GM13976 (cell line): ENCODE measurements at regions not wholly inside any gene's neighbourhood (a gene's known extent, or its start where the extent isn't known, plus 50 kb on each side); places are given as distances from the start of the nearest gene placed in this dataset.

Experiments used
- DNase-seq: peaks from one replicate; pipeline ENCODE4 v3.0.0; 2012; ENCODE audit warnings: low spot score
- in situ Hi-C: fragments of 300-500 bp; cut with MboI; formaldehyde crosslinking; loops from one replicate; pipeline ENCODE4 v1.12.0; 2022; ENCODE audit warnings: low sequenced_read_pairs, mixed read lengths, inconsistent platforms; ENCODE audit not compliant: unreplicated experiment
- TF ChIP-seq, protein P1 (sequence below): IDR thresholded peaks from 2 replicates; pipeline ENCODE4 v1.5.1; 2012; ENCODE audit warnings: borderline replicate concordance, mild to moderate bottlenecking; ENCODE audit not compliant: insufficient read depth; ENCODE audit errors: extremely low read depth, missing control alignments, control extremely low read depth

DNA sequence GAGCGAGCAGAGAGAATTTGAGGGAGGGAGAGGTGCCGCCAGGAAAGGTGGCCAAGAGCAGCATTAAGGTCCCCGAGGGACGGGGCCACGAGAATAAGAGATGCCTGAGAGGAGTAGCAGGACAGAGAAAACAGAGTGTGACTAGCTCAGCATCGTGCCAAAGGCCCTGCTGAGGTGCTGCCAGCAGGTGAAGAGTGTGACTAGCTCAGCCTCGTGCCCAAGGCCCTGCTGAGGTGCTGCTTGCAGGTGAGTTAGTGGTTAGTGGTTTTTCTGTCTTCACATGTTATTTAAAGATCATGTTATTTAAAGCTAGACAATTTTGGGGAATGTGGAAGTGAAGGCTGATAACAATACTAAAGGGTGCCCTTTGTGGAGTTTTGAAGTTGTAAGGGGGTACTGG is 464.5 kb upstream of the FAT1 start:
- in situ Hi-C loops, result no loop called here
- DNase-seq, result no peak
- TF ChIP-seq, protein P1, sequence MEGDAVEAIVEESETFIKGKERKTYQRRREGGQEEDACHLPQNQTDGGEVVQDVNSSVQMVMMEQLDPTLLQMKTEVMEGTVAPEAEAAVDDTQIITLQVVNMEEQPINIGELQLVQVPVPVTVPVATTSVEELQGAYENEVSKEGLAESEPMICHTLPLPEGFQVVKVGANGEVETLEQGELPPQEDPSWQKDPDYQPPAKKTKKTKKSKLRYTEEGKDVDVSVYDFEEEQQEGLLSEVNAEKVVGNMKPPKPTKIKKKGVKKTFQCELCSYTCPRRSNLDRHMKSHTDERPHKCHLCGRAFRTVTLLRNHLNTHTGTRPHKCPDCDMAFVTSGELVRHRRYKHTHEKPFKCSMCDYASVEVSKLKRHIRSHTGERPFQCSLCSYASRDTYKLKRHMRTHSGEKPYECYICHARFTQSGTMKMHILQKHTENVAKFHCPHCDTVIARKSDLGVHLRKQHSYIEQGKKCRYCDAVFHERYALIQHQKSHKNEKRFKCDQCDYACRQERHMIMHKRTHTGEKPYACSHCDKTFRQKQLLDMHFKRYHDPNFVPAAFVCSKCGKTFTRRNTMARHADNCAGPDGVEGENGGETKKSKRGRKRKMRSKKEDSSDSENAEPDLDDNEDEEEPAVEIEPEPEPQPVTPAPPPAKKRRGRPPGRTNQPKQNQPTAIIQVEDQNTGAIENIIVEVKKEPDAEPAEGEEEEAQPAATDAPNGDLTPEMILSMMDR, result no peak

DNA sequence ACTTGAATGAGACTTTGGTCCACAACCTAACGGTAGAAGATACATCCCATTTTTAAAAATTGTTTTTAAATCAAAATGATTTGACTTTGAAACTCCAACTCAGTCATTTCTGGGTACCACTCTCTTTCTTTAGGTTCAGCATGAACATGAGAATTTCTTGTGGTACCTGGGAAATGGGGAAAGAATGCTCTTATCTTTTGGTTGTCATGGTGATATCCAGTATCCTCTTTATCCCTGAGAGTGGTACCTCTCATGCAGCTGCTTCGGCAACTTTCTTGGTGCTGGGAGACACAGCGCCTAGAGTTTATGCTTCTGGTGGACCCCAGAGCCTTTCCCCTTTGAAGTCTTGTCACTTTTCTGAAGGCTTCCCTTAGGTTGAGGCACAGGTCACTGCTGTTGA is 465.1 kb upstream of the FAT1 start:
- no peak for DNase-seq
- in situ Hi-C loops, result no loop called here
- TF ChIP-seq, protein P1, result no peak

DNA sequence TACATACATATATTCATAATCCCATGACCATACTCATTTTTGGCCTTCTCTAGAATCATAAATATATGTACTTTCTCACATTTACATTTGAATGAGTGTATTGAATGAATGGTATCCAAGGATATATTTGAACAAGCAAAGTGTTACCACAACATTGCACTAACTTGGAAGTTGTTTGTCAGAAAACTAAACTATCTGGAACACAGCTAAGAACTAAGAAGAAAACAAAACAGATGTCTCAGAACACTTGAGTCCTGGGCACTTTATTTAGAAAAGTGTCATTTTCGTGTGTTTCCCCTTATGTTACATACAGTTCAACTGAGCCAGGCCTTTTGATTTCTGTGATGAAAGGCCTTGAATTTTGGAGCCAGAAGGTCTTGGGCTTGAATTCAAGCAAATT is 466.7 kb upstream of the FAT1 start:
- DNase-seq, result no peak
- in situ Hi-C loops, result no loop called here
- TF ChIP-seq, protein P1, result no peak

DNA sequence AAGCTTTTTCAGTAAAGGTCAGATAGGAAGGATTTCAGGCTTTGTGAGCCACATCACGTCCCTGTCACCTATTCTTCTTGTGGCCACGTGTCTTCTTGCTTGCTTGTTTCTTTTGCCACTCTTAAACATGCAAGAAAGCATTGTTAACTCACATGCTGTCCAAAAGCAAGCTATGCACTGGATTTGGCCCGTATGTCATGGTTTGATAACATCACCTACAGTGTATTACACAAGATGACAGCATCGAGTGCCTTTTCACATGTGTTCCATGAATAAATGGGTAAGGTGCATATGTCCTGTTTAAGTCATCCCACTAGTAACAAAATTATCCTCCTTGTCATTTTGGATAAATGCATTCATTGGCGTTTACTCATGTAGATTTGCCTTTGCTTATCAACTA is 468.0 kb upstream of the FAT1 start:
- in situ Hi-C loops, result no loop called here
- TF ChIP-seq, protein P1, result no peak
- DNase-seq, result no peak

DNA sequence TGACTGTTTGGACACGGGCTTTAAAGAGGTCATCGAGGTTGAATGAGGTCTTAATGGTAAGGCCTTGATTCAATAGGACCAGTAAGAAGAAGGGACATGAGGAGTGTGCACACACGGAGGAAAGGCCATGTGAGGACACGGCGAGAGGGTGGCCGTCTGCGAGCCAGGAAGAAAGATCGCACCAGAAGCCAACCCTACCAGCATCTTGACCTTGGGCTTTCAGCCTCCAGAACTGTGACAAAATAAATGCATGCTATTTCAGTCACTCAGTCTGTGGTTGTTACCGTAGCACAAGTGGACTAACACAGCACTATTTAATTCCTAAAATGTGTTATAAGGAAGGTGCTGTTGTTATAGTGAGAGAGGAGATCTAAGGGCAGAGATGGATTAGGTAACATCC is 468.6 kb upstream of the FAT1 start:
- DNase-seq, result no peak
- in situ Hi-C loops, result no loop called here
- TF ChIP-seq, protein P1, result no peak

DNA sequence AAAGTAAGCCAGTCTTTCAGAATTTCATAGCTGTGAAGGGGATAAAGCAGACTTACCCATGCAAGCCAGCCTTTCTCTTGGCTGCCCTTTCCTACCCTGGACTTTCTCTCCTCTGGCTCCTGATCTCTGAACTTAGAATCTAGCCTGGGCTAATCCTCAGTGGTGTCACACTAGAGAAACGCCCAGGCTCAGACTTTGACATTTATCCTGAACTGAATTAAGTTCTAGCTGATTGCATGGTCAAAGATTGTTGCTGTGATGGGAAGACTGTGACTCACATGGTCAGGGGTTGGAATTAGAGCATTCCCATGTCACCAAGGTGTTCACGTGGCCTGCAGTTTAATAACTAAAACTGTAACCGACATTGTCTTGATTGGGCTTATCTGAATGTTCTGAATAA is 469.5 kb upstream of the FAT1 start:
- TF ChIP-seq, protein P1, result no peak
- in situ Hi-C loops, result no loop called here
- DNase-seq, result no peak

DNA sequence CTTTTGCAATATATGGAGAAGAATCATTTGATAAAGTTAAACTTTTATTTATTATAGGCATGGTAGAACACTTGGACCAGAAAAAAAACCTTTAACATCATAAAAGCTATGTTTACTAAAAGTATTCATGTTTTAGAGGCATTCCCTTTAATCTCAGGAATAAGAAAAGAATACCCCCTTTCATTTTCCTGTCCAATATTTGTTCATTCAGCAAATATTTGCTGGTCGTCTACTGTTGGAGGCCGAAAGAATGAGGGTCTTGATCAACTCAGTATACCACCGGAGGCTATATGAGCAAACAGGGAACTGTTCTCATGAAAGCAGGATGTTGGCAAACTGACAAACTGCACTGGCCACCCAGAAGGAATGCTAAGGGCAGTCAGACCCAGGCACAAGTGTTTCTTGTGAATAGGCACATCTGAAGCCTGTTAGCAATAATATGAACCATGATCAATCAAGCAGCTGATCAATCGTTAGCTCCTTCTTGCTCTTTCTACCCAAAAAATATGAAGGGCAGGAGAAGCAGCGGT is 480.8 kb upstream of the FAT1 start:
- TF ChIP-seq, protein P1, result no peak
- in situ Hi-C loops, result no loop called here
- DNase-seq, result no peak
